ENCODE measurements at regions not wholly inside any gene's neighbourhood (a gene's known extent, or its start where the extent isn't known, plus 50 kb on each side); places are given as distances from the start of the nearest gene placed in this dataset.

DNA sequence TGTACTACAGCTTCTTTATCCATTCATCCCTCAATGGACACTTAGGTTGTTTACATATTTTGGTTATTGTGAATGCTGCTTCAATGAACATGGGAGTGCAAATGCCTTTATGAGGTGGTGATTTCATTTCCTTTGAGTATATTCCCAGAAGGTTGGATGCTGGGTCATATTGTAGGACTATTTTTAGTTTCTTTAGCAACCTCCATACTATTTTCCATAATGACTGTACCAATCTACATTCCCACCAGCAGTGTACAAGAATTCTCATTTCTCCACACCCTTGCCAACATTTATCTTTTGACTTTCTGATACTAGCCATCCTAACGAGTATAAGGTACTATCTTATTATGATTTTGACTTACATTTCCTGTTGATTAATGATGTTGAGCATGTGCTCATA, 269.0 kb downstream of the C6orf118 start:
- Histone ChIP-seq H3F3A (ENCODE audit: insufficient read depth, low read length, poor library complexity, severe bottlenecking) (no peaks in the 10 kb centered on the region), H3K79me2 (replicated peaks; ENCODE audit: insufficient read depth, low read length) (no peaks in the 10 kb centered on the region), H3K36me3 (ENCODE audit: insufficient read depth, low read length) (no peaks in the 10 kb centered on the region), H2AFZ (ENCODE audit: low read depth, low read length) (no peak overlapping the region), H3K4me2 (ENCODE audit: low read length) (no peak overlapping the region), H3K9me3 (ENCODE audit: low read length) (no peaks in the 10 kb centered on the region), H3K9me2 (ENCODE audit: insufficient read depth, low read length) (no peaks in the 10 kb centered on the region), H4K20me1 (ENCODE audit: insufficient read depth) (no peaks in the 10 kb centered on the region), H3K27me3 (ENCODE audit: insufficient read depth, low read depth, low read length) (no peaks in the 10 kb centered on the region), H3K4me3 (ENCODE audit: low read length) (no peak overlapping the region), H3K27ac (ENCODE audit: low read length) (no peak overlapping the region), H3K9ac (ENCODE audit: low read length) (no peak overlapping the region)
- TF ChIP-seq RAD21 (conservative IDR thresholded peaks at IDR 0.05) (no peak), EP300 (conservative IDR thresholded peaks at IDR 0.05; ENCODE audit: poor library complexity, severe bottlenecking) (no peak), MXI1 (conservative IDR thresholded peaks at IDR 0.05; ENCODE audit: poor library complexity, severe bottlenecking) (no peak), TAF1 (IDR thresholded peaks at IDR 0.05; ENCODE audit: low read depth) (no peak), EZH2 (IDR thresholded peaks at IDR 0.05; ENCODE audit: borderline replicate concordance, insufficient read depth, low read length, poor library complexity, severe bottlenecking) (no peak), SMC3 (conservative IDR thresholded peaks at IDR 0.05; ENCODE audit: poor library complexity) (no peak), POLR2AphosphoS5 (IDR thresholded peaks at IDR 0.05) (no peak)
- TF ChIP-seq, protein P1, sequence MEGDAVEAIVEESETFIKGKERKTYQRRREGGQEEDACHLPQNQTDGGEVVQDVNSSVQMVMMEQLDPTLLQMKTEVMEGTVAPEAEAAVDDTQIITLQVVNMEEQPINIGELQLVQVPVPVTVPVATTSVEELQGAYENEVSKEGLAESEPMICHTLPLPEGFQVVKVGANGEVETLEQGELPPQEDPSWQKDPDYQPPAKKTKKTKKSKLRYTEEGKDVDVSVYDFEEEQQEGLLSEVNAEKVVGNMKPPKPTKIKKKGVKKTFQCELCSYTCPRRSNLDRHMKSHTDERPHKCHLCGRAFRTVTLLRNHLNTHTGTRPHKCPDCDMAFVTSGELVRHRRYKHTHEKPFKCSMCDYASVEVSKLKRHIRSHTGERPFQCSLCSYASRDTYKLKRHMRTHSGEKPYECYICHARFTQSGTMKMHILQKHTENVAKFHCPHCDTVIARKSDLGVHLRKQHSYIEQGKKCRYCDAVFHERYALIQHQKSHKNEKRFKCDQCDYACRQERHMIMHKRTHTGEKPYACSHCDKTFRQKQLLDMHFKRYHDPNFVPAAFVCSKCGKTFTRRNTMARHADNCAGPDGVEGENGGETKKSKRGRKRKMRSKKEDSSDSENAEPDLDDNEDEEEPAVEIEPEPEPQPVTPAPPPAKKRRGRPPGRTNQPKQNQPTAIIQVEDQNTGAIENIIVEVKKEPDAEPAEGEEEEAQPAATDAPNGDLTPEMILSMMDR (IDR thresholded peaks at IDR 0.05; ENCODE audit: poor library complexity, severe bottlenecking): no peak
- TF ChIP-seq, protein P2, sequence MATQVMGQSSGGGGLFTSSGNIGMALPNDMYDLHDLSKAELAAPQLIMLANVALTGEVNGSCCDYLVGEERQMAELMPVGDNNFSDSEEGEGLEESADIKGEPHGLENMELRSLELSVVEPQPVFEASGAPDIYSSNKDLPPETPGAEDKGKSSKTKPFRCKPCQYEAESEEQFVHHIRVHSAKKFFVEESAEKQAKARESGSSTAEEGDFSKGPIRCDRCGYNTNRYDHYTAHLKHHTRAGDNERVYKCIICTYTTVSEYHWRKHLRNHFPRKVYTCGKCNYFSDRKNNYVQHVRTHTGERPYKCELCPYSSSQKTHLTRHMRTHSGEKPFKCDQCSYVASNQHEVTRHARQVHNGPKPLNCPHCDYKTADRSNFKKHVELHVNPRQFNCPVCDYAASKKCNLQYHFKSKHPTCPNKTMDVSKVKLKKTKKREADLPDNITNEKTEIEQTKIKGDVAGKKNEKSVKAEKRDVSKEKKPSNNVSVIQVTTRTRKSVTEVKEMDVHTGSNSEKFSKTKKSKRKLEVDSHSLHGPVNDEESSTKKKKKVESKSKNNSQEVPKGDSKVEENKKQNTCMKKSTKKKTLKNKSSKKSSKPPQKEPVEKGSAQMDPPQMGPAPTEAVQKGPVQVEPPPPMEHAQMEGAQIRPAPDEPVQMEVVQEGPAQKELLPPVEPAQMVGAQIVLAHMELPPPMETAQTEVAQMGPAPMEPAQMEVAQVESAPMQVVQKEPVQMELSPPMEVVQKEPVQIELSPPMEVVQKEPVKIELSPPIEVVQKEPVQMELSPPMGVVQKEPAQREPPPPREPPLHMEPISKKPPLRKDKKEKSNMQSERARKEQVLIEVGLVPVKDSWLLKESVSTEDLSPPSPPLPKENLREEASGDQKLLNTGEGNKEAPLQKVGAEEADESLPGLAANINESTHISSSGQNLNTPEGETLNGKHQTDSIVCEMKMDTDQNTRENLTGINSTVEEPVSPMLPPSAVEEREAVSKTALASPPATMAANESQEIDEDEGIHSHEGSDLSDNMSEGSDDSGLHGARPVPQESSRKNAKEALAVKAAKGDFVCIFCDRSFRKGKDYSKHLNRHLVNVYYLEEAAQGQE (IDR thresholded peaks at IDR 0.05; ENCODE audit: borderline replicate concordance): no peak

DNA sequence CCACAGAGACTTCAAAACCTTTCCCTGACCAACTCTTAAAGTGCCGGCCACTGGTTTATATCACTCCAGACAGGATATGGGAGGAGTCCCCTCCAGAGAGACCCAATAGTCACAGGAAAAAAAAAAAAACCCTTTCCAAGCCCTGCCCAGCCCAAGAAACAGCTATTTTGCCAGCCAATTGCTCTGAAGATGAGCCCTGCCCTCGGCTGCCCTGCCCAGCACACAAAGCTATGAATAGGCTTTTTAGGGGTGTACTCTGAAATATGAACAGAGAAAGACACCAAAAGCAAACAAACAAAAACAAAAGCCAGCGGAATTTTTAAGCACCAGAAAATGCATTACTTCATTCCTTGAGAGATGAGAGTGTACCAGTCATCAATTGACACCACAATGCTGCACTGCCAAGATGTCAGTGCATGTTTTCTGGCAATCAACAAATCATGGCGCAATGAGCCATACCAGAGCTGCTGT, 275.1 kb downstream of the C6orf118 start:
- Histone ChIP-seq H3K9me2 (ENCODE audit: insufficient read depth, low read length) (no peaks in the 10 kb centered on the region), H3K4me2 (ENCODE audit: low read length) (no peak overlapping the region), H3K79me2 (replicated peaks; ENCODE audit: insufficient read depth, low read length) (no peaks in the 10 kb centered on the region), H3K27me3 (ENCODE audit: insufficient read depth, low read depth, low read length) (no peaks in the 10 kb centered on the region), H4K20me1 (ENCODE audit: insufficient read depth) (no peaks in the 10 kb centered on the region), H3F3A (ENCODE audit: insufficient read depth, low read length, poor library complexity, severe bottlenecking) (no peaks in the 10 kb centered on the region), H3K4me3 (ENCODE audit: low read length) (no peak overlapping the region), H2AFZ (ENCODE audit: low read depth, low read length) (no peak overlapping the region), H3K27ac (ENCODE audit: low read length) (no peak overlapping the region), H3K36me3 (ENCODE audit: insufficient read depth, low read length) (no peaks in the 10 kb centered on the region), H3K9ac (ENCODE audit: low read length) (no peak overlapping the region), H3K9me3 (ENCODE audit: low read length) (no peaks in the 10 kb centered on the region)
- TF ChIP-seq MXI1 (conservative IDR thresholded peaks at IDR 0.05; ENCODE audit: poor library complexity, severe bottlenecking): no peak
- no peak for TF ChIP-seq RAD21 (conservative IDR thresholded peaks at IDR 0.05)
- TF ChIP-seq, protein P1 (IDR thresholded peaks at IDR 0.05; ENCODE audit: poor library complexity, severe bottlenecking): no peak

Measured in neural cell (in vitro differentiated cells).